Stomach smooth muscle (tissue), 2 donors: ENCODE measurements at regions not wholly inside any gene's neighbourhood (a gene's known extent, or its start where the extent isn't known, plus 50 kb on each side); places are given as distances from the start of the nearest gene placed in this dataset.

ENCODE experiments used
- H3K27ac ChIP-seq: one replicate; pipeline ENCODE4 v1.7.0; 2013; ENCODE audit warnings: mild to moderate bottlenecking, low read length, inconsistent platforms
- H3K27me3 ChIP-seq, 2 donors: one replicate each; pipeline ENCODE4 v1.7.0; 2013; ENCODE audit warnings: low read length in 2 of 2; ENCODE audit not compliant: insufficient read depth in 2 of 2, control insufficient read depth in 1 of 2
- H3K36me3 ChIP-seq, 2 donors: one replicate each; pipeline ENCODE4 v1.7.0; 2013; ENCODE audit warnings: low read length in 2 of 2; ENCODE audit not compliant: control insufficient read depth in 2 of 2, insufficient read depth in 2 of 2
- H3K4me1 ChIP-seq: one replicate; pipeline ENCODE4 v1.7.0; 2013; ENCODE audit warnings: low read length; ENCODE audit not compliant: control insufficient read depth, insufficient read depth
- H3K4me3 ChIP-seq, 2 donors: one replicate each; pipeline ENCODE4 v1.7.0; 2013; ENCODE audit warnings: low read length in 2 of 2
- H3K9ac ChIP-seq, 2 donors: one replicate each; pipeline ENCODE4 v1.7.0; 2013; ENCODE audit warnings: low read length in 2 of 2, mild to moderate bottlenecking in 1 of 2
- H3K9me3 ChIP-seq, 2 donors: one replicate each; pipeline ENCODE4 v1.7.0; 2013; ENCODE audit warnings: low read length in 2 of 2; ENCODE audit not compliant: control insufficient read depth in 2 of 2
- donor health status: healthy.
- donor health status: Pancreatic carcinoma.

DNA sequence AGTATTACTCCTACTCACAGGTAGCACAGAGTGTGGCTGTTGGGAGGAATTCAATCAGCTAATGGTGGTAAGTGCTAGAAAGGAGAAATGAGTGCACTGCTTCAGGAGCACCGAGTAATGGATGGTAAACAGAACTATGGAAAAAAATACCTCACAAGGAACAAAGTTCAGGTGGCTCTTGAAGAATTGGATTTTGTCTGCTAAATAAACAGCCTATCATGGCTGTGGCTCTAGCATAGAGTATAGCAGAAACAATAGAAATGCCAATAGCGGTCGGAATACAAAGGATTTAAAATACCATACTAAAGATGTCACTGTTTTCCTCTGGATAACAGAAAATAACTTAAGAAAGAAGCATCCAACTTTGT is 482.5 kb downstream of the NUP35 start:
- Histone ChIP-seq H3K27me3 (no peaks in the 10 kb centered on the region), H3K36me3 (no peaks in the 10 kb centered on the region), H3K9ac (no peak overlapping the region), H3K4me1 (no peaks in the 10 kb centered on the region), H3K27ac (no peak overlapping the region), H3K9me3 (no peaks in the 10 kb centered on the region), H3K4me3 (no peak overlapping the region)

DNA sequence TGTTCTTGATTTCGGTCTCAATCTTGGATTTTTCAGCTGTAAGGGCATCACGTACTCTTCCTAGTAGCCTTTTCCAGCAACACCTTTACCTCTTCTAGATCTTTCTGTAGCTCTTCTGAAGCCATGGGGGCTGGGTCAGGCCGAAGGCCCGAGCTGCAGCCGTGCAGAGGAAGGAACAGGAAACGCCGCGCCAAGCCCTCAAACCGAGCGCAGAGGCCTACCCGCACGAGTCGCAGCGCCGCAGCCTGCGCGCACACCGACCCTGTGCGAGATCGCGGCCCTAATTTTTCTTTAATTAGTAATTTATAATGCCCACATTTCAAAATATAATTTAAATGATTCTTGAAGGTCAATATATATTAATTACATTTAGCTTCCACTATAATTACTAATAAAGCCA is 483.8 kb downstream of the NUP35 start:
- Histone ChIP-seq H3K27ac (no peak overlapping the region), H3K27me3 (no peaks in the 10 kb centered on the region), H3K9me3 (no peaks in the 10 kb centered on the region), H3K4me3 (no peak overlapping the region), H3K4me1 (no peaks in the 10 kb centered on the region), H3K9ac (no peak overlapping the region), H3K36me3 (no peaks in the 10 kb centered on the region)

DNA sequence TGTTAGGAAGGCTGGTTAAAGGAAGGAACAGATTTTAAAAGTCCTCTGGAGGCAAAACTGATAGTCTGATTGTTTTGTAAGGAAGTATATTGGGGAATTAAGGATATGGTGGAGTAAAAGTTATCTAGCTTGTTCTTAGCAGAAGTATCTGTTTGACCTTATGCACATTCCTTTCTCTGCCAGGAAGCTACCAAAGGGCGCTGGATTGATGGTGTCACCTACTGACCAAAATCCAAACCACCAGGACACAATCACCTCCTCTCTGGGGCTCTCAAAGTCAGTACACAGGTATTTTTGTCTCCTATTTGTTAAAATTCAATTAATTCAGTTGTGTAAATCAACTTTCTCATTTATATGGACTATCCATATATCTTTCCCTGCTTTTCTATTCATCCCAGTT is 484.5 kb downstream of the NUP35 start:
- Histone ChIP-seq H3K4me3 (no peak overlapping the region), H3K36me3 (no peaks in the 10 kb centered on the region), H3K27ac (no peak overlapping the region), H3K4me1 (peaks cover 3% of the 10 kb centered on the region), H3K9me3 (no peaks in the 10 kb centered on the region), H3K9ac (no peak overlapping the region), H3K27me3 (no peaks in the 10 kb centered on the region)

DNA sequence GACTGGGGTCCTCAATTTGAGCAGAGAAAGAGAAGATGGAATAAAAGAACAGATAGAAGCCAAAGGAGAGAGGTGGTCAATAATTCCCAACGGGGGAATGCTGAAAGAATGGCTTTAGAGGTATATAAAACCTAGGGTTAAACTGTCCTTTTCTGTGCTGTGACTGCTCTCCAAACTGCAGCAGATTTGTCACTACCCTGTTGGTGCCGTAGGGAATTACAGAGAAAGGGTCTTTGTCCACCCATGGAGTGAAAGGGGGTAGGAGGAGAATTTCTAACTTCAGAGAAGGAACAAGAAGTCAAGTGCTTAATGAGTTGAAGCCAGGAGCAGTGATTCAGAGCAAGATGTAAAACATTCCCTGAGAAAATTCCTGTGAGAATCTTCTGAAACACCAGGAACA is 486.5 kb downstream of the NUP35 start:
- Histone ChIP-seq H3K27ac (no peak overlapping the region), H3K4me3 (no peak overlapping the region), H3K36me3 (no peaks in the 10 kb centered on the region), H3K9ac (no peak overlapping the region), H3K9me3 (no peaks in the 10 kb centered on the region), H3K4me1 (peaks cover 5% of the 10 kb centered on the region), H3K27me3 (no peaks in the 10 kb centered on the region)

DNA sequence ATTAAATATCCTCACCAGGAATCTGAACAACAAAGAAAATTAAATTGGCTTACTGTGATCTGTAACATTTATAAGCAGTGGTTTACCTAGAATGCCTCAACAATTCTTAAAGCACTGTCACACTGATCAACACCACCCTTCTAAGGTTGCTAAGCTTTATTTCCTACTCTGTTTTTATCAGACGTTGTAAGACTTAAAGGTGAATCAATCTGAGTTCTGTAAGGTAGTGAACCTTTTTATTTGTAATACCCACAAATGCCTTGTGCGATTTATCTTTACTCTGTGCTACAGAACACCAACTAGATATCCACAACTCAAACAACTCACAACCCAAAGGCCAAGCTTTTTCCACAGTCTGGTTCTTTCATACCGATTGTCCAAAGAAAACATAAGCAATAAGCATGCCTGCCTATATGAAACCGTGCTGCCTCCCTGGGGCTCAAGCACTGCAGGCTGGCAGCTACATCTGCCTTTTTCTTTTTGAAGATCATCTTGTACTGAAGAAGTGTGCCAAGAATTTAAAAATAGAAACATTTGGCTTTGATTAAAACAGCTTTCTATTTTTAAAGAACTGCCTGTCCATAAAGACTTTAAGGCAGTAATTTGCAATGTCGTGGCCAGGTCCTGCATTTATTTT is 490.7 kb downstream of the NUP35 start:
- peak overlapping the region in 1 of 2 donors; percentile 28 for H3K9ac ChIP-seq
- H3K9me3 ChIP-seq, result no peaks in the 10 kb centered on the region
- no peaks in the 10 kb centered on the region for H3K36me3 ChIP-seq
- peaks cover 5% of the 10 kb centered on the region for H3K4me1 ChIP-seq
- no peaks in the 10 kb centered on the region for H3K27me3 ChIP-seq
- no peak overlapping the region for H3K4me3 ChIP-seq
- no peak overlapping the region for H3K27ac ChIP-seq

DNA sequence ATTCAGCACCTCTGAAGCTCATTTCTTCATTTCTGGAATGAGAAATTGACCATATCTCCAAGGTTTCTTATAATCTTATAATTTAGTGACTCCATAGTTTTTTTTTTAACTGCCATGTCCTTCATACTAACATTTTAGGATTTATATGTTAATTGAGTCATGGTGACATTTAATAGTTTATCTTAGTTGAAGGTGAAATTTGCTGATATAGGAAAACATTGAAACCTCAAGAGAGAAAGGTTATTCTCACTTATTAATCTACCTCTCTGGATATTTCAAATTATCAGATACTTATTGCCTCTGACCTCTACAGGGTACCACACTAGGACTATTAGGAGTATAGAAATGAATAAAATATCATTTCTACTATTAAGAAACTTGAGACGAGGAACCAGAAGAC is 499.0 kb downstream of the NUP35 start:
- Histone ChIP-seq H3K4me1 (no peaks in the 10 kb centered on the region), H3K27me3 (no peaks in the 10 kb centered on the region), H3K36me3 (no peaks in the 10 kb centered on the region), H3K4me3 (no peak overlapping the region), H3K27ac (no peak overlapping the region), H3K9me3 (no peaks in the 10 kb centered on the region), H3K9ac (no peak overlapping the region)

DNA sequence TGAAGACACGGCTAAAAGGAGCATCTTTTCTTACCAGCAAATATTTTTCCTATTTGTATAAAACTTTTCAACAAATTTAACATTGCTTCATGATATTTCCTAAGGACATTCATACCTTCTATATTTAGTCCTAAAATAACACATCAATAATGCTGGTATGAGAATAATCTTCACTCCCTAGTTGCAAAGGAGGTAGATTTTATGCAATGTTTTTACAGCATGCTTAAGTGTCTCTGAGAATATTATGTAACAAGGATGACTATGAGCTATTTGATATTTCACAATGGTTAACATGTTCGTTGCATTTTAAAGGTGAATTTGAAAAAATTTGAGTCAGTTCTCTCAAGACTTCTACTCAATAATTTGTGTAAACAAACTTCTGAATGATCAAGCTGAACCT is 506.7 kb downstream of the NUP35 start:
- Histone ChIP-seq H3K27me3 (no peaks in the 10 kb centered on the region), H3K36me3 (no peaks in the 10 kb centered on the region), H3K4me1 (no peaks in the 10 kb centered on the region), H3K4me3 (no peak overlapping the region), H3K27ac (no peak overlapping the region), H3K9ac (no peak overlapping the region), H3K9me3 (no peaks in the 10 kb centered on the region)

DNA sequence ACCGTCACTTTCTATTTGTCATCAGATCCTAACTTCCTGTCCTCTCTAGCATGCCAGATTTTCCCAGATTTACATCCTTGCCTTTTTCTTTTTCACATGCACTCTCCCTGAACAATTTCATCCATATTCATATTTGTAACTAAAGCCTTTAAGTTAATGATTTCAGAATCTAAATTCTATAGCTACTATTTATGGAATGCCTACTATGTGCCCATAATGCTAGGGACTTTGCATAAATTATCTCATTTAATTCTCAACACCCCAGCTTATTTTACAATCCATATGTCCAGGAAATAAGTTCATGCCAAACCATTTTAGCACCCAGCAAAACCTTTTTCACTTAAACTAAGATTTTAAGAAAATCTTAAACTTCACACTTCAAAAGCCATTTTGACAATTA is 531.9 kb downstream of the NUP35 start:
- H3K9me3 ChIP-seq, result no peaks in the 10 kb centered on the region
- no peaks in the 10 kb centered on the region for H3K36me3 ChIP-seq
- H3K4me3 ChIP-seq, result no peak overlapping the region
- H3K4me1 ChIP-seq, result no peaks in the 10 kb centered on the region
- H3K9ac ChIP-seq, result no peak overlapping the region
- H3K27ac ChIP-seq, result no peak overlapping the region
- no peaks in the 10 kb centered on the region for H3K27me3 ChIP-seq

DNA sequence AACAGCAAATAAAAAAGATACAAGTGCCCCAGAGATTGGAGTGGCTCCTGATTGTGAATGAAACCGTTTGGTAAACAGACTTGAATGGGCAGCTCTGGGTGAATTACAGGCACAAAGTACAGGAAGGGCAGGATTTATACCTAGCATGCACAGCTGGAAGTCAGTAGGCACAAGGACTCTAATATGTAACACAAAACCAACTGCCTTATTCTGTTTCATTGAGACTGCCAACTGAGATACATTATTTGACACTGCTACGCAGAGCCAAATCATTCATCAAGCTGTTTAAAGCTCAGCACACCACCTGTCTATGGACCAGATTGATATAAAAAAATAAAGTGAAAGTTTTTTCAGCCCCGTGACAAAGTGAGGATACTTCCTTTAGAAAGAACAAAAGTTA is 541.2 kb downstream of the NUP35 start:
- Histone ChIP-seq H3K27ac (no peak overlapping the region), H3K4me1 (no peaks in the 10 kb centered on the region), H3K9ac (no peak overlapping the region), H3K4me3 (no peak overlapping the region), H3K9me3 (no peaks in the 10 kb centered on the region), H3K36me3 (no peaks in the 10 kb centered on the region), H3K27me3 (no peaks in the 10 kb centered on the region)

DNA sequence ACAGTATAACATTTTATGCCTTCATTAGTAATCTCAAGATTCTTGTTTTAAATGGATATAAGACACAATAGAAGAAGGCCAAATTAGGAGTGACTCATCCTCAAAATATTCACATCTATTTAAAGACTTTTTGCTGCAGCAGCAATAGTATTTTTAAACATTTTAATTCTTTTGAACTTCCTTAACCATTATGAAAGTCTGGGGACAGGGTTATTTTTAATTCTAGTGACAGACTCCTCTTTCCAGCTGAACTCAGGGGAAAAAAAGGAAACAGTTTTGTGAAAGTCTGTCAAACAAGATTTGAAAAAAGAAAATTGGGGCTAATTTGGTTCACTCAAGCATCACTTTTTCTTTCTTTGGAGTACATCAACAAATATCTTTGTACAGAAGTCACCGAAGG is 541.8 kb downstream of the NUP35 start:
- no peaks in the 10 kb centered on the region for H3K36me3 ChIP-seq
- no peaks in the 10 kb centered on the region for H3K27me3 ChIP-seq
- H3K4me1 ChIP-seq, result no peaks in the 10 kb centered on the region
- H3K27ac ChIP-seq, result no peak overlapping the region
- no peaks in the 10 kb centered on the region for H3K9me3 ChIP-seq
- no peak overlapping the region for H3K4me3 ChIP-seq
- no peak overlapping the region for H3K9ac ChIP-seq

DNA sequence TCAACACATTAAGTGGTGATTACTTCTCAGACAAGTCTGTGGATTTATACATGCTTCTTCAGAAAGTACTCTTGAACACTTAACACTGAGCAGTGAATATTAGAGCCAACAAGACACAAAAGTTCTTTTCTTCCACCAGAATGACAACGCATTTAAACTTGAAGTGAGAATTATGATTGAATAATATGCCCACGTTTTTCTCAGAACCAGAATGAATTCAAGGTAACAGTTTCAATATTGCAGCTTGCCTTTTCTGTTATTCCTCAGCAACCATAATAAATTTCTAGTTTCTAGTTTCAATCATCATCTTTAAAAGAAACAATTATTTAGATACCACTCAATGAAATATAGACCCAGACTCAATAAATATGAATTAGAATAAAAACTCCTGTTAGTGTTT is 547.0 kb downstream of the NUP35 start:
- Histone ChIP-seq H3K27ac (no peak overlapping the region), H3K36me3 (no peaks in the 10 kb centered on the region), H3K9me3 (no peaks in the 10 kb centered on the region)

More for the DNA sequence above, 547.0 kb downstream of the NUP35 start:
- Histone ChIP-seq H3K4me3 (no peak overlapping the region), H3K4me1 (no peaks in the 10 kb centered on the region), H3K27me3 (no peaks in the 10 kb centered on the region), H3K9ac (no peak overlapping the region)
